Fibroblast of skin of abdomen (primary cell): ENCODE measurements at regions not wholly inside any gene's neighbourhood (a gene's known extent, or its start where the extent isn't known, plus 50 kb on each side); places are given as distances from the start of the nearest gene placed in this dataset.
A peak's percentile ranks its signal among the peaks of the same experiment; 100 is the strongest.

ENCODE experiments used
- DNase-seq: peaks from one replicate; pipeline ENCODE4 v3.0.0-alpha.2; 2013

DNA sequence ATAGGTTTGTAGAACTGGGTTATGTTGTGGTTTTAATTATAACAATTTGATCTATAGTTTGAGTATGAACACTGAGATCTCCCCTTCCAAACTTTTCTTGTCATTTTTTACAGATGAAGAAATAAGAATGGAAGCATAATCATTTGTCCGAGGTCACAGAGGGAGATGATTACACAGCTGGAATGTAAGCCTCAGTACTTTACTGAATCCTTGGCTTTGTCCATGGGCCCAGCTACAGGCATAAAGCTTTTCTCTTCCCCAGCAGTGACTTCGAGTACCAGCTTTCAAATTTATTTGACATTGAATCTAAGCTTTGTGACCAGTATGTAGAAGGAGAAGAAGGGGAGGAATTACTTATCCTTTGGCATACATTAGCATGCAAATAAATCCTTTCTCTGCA lies 80.9 kb upstream of the DCBLD2 start:
- DNase-seq = no peak

- DNase-seq = peak; percentile 80
Measured at GRCh38 chr3:98980915-98981596, 79.6 kb upstream of the DCBLD2 start.

DNA sequence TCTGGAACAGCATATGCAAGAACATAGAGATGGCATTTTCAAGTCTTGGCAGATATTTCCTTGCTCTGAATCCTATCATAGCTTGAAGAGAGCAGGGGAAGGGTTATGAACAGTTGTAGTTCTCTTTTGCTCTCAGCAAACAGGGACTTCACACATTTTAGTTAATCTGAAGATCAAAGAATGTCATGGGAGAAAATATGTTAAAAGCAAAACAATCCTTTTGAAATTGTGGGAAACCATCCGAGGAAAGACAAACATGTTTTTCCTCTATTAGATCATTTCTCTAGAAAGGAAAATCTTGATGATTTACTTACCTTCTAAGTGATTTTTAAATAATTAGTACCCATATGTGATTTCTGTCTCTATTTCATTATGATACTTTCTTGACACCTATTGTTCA lies 77.8 kb upstream of the DCBLD2 start:
- DNase-seq = no peak

DNA sequence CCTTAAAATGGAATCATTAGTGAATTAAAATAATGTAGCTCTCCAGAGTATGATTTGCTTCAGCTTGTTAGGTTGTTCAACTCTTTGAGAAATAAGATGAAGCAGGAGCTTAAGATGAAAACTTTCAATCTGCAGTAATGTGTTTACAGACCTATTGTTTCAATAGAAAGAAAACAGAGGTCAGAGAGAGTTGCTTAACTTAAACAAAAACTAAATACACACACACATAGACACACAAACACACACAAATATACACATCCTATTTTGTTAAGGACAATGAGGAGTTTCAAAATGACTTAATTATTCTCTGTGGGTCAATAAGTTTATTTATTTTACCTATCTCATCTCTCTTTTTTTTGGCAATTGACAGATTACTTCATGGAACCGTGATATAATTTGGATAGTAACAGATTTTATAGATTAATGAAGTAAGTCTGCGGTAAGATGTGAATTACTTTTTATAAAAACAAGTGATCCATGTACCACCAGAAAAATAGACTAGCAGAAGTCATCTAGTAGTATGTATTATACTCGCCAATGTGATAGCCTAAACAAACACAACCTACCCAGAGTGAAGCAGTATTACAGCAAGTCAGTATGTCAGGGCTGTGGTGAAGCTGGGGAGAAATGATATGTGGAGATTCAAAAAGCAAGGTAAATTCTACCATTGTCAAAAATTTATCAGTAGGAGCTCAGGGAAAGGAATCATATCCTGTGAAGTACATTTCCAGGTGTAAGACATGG lies 76.7 kb upstream of the DCBLD2 start:
- DNase-seq = no peak

DNA sequence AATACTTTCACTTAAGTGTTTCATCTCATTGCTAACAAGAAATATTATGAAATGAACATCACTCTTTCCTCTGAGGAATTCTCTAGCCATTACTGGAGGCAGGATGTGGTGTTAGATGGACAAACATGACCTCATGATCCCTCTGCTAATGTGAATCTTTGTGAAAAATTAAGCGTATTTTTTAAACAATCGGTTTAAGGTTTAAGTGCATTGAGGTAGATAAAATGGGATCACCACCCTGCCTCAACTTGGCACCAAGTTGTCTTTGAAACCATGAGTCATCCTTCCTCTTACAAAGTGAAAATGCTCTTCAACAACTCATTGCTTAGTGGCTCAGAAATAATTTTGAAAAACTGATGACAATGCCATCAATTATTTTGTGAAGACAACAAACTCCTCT lies 76.0 kb upstream of the DCBLD2 start:
- peak; percentile 79 for DNase-seq

- DNase-seq = no peak
Measured at GRCh38 chr3:98974442-98974841, 72.9 kb upstream of the DCBLD2 start.

DNA sequence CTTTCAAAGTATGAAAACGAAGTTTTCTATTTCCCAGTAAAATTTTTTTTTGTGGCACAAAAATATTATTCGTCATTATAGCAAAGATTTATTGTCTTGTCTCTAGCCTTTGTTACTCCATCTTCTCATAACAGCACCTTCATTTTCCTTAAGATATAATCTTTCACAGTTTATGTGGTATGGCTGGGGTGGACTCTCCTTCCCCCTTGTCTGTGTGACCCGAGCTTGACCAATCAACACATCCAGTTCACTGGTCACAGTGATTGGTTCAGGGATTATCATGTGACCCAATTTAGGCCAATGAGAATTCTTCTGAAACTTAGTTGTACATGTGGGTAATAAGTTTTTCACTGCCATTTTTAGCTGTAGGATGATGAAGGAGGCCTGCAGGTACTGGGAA lies 71.2 kb upstream of the DCBLD2 start:
- DNase-seq = no peak

DNA sequence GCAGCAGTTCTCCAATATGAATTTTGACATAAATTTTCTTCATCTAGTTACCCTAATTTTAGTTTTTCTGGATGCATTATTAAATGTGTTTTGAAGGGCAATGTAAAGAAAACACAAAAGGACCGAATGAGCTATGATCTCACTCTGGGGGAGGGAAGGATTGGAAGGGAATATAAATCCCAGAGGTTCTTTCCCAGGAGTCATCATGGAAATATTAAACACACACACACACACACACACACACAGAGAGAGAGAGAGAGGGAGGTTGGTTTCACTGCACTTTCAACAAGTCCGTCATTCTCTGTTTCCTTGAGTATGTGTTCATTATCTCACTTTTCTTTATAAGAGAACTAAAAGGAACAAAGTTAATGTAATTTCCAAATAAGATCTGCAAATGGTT lies 70.7 kb upstream of the DCBLD2 start:
- DNase-seq = peak; percentile 97

- DNase-seq = peak; percentile 95
Measured at GRCh38 chr3:98971169-98971681, 69.7 kb upstream of the DCBLD2 start.

GRCh38 chr3:98969295-98969694 lies 67.8 kb upstream of the DCBLD2 start:
- no peak for DNase-seq

DNA sequence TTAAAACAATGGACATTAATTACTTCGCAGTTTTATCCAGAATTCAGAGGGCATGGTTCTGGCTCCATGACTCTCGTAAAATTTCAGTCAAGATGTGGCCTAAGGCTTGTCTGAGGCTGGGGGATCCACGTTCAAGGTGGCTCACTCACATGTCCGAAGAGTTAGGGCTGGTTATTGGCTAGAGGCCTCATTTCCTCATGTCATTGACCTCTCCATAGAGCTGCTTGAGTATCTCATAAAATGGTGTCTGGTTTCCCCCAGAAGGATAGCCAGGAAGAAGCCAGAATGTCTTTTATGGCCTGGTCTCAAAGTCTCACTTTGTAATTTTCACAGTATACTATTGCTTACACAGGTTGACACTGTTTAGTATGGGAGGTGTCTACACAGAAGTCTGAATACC lies 67.3 kb upstream of the DCBLD2 start:
- DNase-seq = no peak

DNA sequence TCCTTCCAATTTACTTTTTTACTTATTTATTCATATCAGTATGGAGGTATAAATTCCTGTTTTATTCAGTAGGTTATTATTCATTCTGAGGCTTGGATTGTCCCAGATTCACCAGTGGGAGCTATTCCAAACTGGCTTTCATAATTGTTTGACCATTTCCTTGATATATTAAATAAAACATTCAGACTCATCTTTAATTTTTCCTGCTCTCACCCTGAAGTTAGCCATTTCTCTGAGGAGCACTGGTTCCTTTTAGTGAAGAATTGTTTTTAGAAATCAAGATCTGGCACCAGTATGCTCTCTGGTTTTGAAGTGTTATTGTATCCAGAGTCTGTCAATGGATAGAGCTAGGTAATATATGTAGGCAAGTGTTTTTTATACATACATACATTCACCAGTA lies 66.9 kb upstream of the DCBLD2 start:
- DNase-seq = no peak

GRCh38 chr3:98967758-98968157 lies 66.3 kb upstream of the DCBLD2 start:
- DNase-seq = peak; percentile 17

DNA sequence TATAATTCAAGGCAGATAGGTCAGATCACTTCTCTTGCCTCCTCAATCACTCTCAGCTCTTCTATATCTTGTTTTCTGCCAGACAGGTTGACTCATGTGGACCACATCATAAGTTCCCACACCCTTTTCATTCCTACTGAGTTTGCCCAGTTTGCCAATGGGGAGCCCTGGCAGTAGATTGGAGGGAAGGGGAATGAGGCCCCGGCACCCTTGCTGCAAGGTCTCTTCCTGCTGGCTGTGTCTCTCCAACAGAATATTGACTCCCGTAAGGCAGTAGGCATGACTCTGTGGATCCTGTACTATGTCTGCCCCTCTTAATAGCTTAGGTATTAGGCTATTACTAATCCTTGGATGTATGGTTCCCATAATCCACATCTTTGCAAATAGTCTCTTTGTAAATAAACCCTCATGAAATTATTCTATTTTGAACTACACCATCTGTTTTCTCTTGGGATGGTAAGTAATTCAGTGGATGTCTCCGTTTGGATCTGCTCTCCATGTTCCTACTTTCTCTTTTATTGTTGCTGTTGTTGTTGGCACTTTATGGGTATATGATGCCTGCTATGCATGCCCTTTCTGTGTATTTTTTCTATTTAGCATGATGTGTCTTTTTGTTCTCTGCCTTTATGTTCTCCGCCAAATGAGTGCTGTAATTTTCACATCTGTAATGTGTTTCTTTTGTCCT lies 65.5 kb upstream of the DCBLD2 start:
- DNase-seq = no peak

DNA sequence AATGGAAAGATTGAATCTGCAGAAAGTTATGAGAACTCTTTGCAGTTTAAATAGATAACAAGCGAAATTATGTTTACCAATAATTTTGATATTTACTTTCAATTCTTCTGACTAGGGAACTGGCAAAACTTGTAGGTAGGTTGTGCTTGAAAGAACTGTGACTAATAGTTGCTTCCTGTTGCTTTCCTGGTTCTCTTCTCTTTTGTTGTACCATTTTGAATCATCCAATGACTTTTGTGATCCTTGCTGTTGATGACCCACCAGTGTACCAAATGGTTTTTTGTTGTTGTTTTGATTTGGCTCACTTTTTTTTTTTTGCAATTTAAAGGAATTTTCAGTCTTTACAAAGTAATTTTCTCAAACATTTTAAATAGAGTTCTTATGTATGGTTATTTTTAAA lies 64.9 kb upstream of the DCBLD2 start:
- DNase-seq = no peak

DNA sequence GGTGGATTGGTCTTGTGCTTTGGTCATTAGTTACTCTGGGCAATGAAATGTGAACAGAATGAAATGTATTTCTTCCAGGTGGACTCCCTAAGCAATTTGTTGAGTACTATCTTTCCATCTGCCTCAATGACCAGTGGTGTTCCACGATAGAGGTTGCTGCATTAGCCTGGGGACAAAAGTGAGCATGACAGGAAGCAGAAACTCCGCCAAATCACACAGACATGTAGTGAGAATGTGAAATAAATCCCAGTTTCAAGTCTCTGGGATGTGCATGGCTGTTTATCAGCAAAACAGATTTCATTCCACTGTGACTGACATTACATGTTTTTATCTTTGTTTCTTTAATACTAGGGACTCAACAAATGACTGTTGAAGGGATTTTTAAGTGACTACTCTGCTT lies 63.3 kb upstream of the DCBLD2 start:
- DNase-seq = no peak

- DNase-seq = no peak
Measured at GRCh38 chr3:98963546-98963945, 62.1 kb upstream of the DCBLD2 start.

- peak; percentile 75 for DNase-seq
Measured at GRCh38 chr3:98962951-98963350, 61.5 kb upstream of the DCBLD2 start.

DNA sequence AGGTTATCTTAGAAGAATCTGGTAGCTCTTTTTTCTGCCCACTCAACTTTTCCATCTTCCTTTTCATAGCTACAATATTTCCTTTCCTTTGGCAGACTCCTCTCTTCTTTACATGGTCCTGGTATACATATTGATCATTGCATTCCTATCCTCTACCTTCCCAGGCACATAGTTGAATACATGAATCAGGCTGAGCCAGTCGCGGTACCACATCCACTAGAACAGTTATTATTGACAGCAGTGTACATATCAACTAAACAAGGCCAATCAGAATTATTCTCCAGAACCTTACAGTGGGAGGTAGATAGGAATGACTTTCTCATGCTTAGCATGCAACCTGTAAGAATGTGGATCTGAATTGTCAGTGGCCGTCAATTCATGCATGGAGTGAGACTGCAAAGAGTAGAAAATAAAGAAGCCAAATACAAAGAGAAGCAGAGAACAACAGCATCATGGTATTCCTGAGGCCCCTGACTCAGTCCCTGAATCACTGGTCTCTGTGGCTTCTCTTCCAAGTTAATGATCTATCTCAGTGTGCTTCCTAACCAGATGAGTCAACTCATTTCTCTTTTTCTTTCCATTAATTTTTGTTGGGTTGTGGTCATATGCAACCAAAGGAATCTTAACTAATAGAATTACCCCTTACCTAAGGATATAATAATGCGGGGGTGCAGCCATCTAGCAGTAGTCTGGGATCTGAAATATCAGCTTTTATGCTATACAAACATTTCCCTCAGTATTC lies 60.9 kb upstream of the DCBLD2 start:
- DNase-seq = peak; percentile 97

GRCh38 chr3:98961161-98962155 lies 60.0 kb upstream of the DCBLD2 start:
- DNase-seq = peak; percentile 93

GRCh38 chr3:98957681-98958080 lies 56.2 kb upstream of the DCBLD2 start:
- no peak for DNase-seq

GRCh38 chr3:98956008-98956407 lies 54.5 kb upstream of the DCBLD2 start:
- DNase-seq = no peak
